Keratinocyte (primary cell): ENCODE measurements at regions not wholly inside any gene's neighbourhood (a gene's known extent, or its start where the extent isn't known, plus 50 kb on each side); places are given as distances from the start of the nearest gene placed in this dataset.

Source experiments
- DNase-seq: peaks from one replicate; pipeline ENCODE4 v3.0.0-alpha.2; 2011; ENCODE audit warnings: low read depth, missing footprints, low spot score
- FAIRE-seq: peaks from 2 replicates; lab custom pipeline; 2011; peaks lifted over from hg19 to GRCh38; lab: Jason Lieb, UNC
- H2AFZ ChIP-seq: 2 replicates; pipeline ENCODE4 v1.6.0; 2012; ENCODE audit warnings: low read length, control low read depth, inconsistent platforms; ENCODE audit not compliant: control insufficient read depth
- H3K27ac ChIP-seq: 2 replicates; pipeline ENCODE4 v1.5.1; 2011; ENCODE audit warnings: low read length; ENCODE audit not compliant: control insufficient read depth, insufficient read depth
- H3K27me3 ChIP-seq: 3 replicates; pipeline ENCODE4 v1.6.0; 2011; ENCODE audit warnings: low read length; ENCODE audit not compliant: control insufficient read depth, insufficient read depth; ENCODE audit errors: extremely low read depth
- H3K36me3 ChIP-seq, 2 experiments: 2 replicates in 1 of 2; 3 replicates in 1 of 2; pipeline ENCODE4 v1.5.1; 2011; ENCODE audit warnings: low read length in 2 of 2, mild to moderate bottlenecking in 1 of 2; ENCODE audit not compliant: control insufficient read depth in 2 of 2, insufficient read depth in 2 of 2; ENCODE audit errors: extremely low read depth in 1 of 2
- H3K4me1 ChIP-seq: 3 replicates; pipeline ENCODE4 v1.5.1; 2011; ENCODE audit warnings: low read length; ENCODE audit not compliant: control insufficient read depth, insufficient read depth; ENCODE audit errors: extremely low read depth
- H3K4me2 ChIP-seq: 3 replicates; pipeline ENCODE4 v1.6.0; 2011; ENCODE audit warnings: low read depth, low read length; ENCODE audit not compliant: control insufficient read depth, insufficient read depth; ENCODE audit errors: extremely low read depth
- H3K4me3 ChIP-seq, 3 experiments: fragments of 200-600 bp in 1 of 3; sonication (generic) in 1 of 3; 2 replicates in 2 of 3; 3 replicates in 1 of 3; pipeline ENCODE4 v1.5.1; 2011 to 2016; ENCODE audit warnings: low read length in 3 of 3, mild to moderate bottlenecking in 3 of 3, control low read depth in 2 of 3, inconsistent platforms in 1 of 3, low read depth in 1 of 3, mixed read lengths in 1 of 3, mixed run types in 1 of 3, moderate library complexity in 1 of 3; ENCODE audit not compliant: control insufficient read depth in 2 of 3, insufficient read depth in 2 of 3; ENCODE audit errors: extremely low read depth in 1 of 3
- H3K79me2 ChIP-seq: 2 replicates; pipeline ENCODE4 v1.6.0; 2012; ENCODE audit warnings: low read length; ENCODE audit not compliant: control insufficient read depth, insufficient read depth
- H3K9ac ChIP-seq: 3 replicates; pipeline ENCODE4 v1.6.0; 2011; ENCODE audit warnings: low read length; ENCODE audit not compliant: control insufficient read depth, insufficient read depth; ENCODE audit errors: extremely low read depth
- H3K9me1 ChIP-seq: 3 replicates; pipeline ENCODE4 v1.6.0; 2011; ENCODE audit warnings: low read length; ENCODE audit not compliant: control insufficient read depth, insufficient read depth; ENCODE audit errors: extremely low read depth
- H3K9me3 ChIP-seq: 2 replicates; pipeline ENCODE4 v1.5.1; 2012; ENCODE audit warnings: low read depth, low read length; ENCODE audit not compliant: control insufficient read depth
- H4K20me1 ChIP-seq: 3 replicates; pipeline ENCODE4 v1.6.0; 2011; ENCODE audit warnings: low read length; ENCODE audit not compliant: control insufficient read depth, insufficient read depth; ENCODE audit errors: extremely low read depth
- EZH2 ChIP-seq: IDR thresholded peaks from one replicate; pipeline ENCODE4 v1.6.1; 2012; ENCODE audit warnings: inconsistent platforms, mild to moderate bottlenecking, low read length, moderate library complexity
- dilution Hi-C: fragments of 300-500 bp; cut with MboI; formaldehyde crosslinking; loops from one replicate; pipeline ENCODE4 v1.7.0; 2020; ENCODE audit warnings: low sequenced_read_pairs; ENCODE audit not compliant: extremely low pct_ligation_motif_present
- TF ChIP-seq, protein P1 (sequence below), 3 experiments: IDR thresholded peaks in 1 of 3; conservative IDR thresholded peaks in 1 of 3; optimal IDR thresholded peaks in 1 of 3; 2 replicates in 2 of 3; 3 replicates in 1 of 3; pipeline versions ENCODE3 to v1.5.1; 2011; ENCODE audit warnings: low read length in 3 of 3, mild to moderate bottlenecking in 3 of 3, moderate library complexity in 2 of 3, control low read depth in 1 of 3, inconsistent platforms in 1 of 3; ENCODE audit not compliant: insufficient read depth in 2 of 3; ENCODE audit errors: extremely low read depth in 1 of 3

DNA sequence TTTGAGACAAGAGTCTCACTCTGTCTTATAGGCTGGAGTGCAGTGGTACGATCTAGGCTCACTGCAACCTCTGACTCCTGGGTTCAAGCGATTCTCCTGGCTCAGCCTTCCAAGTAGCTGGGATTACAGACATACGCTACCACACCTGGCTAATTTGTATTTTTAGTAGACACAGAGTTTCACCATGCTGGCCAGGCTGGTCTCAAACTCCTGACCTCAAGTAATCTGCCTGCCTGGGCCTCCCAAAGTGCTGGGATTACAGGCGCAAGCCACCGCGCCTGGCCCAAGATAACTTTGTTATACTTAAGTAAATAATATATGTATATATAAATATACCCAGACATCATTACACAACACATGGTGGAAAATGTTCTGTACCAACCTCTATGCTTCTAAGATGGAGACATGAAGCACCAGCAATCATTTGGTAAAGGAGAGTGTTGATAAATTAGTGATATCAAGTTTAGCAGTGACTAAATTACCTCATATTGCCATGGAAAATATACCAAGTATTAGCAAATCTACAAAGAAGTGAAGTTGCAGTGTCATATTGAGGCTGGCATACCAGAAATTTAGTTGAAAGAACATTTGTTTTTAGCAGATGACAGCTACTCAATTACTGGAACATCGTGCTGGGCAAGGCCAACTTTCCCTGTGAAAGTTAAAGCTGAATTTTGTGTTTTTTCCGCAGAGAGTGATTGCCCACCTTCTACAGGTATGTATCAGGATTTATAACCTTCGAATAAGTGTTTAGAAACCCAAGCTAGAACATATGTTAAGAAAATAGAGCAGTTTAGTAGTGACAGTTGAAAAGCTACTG lies 177.7 kb downstream of the MYCN start:
- no peak overlapping the region for H3K9ac ChIP-seq
- no peaks in the 10 kb centered on the region for H3K4me1 ChIP-seq
- no peaks in the 10 kb centered on the region for H3K79me2 ChIP-seq
- FAIRE-seq (no peak), DNase-seq (no peak)
- no peak overlapping the region for H3K4me3 ChIP-seq
- TF ChIP-seq, protein P1, sequence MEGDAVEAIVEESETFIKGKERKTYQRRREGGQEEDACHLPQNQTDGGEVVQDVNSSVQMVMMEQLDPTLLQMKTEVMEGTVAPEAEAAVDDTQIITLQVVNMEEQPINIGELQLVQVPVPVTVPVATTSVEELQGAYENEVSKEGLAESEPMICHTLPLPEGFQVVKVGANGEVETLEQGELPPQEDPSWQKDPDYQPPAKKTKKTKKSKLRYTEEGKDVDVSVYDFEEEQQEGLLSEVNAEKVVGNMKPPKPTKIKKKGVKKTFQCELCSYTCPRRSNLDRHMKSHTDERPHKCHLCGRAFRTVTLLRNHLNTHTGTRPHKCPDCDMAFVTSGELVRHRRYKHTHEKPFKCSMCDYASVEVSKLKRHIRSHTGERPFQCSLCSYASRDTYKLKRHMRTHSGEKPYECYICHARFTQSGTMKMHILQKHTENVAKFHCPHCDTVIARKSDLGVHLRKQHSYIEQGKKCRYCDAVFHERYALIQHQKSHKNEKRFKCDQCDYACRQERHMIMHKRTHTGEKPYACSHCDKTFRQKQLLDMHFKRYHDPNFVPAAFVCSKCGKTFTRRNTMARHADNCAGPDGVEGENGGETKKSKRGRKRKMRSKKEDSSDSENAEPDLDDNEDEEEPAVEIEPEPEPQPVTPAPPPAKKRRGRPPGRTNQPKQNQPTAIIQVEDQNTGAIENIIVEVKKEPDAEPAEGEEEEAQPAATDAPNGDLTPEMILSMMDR (optimal IDR thresholded peaks at IDR 0.05 in 1 of 3, IDR thresholded peaks at IDR 0.05 in 1 of 3, conservative IDR thresholded peaks at IDR 0.05 in 1 of 3; ENCODE audit: extremely low read depth in 1 of 3, insufficient read depth in 2 of 3, low read length in 3 of 3): no peak
- no peak for TF ChIP-seq EZH2
- H3K36me3 ChIP-seq: no peaks in the 10 kb centered on the region
- dilution Hi-C loops: no loop called here
- H3K9me3 ChIP-seq: no peaks in the 10 kb centered on the region
- no peak overlapping the region for H3K27ac ChIP-seq
- no peak overlapping the region for H3K4me2 ChIP-seq
- no peaks in the 10 kb centered on the region for H3K9me1 ChIP-seq
- no peak overlapping the region for H2AFZ ChIP-seq
- H3K27me3 ChIP-seq: no peaks in the 10 kb centered on the region
- H4K20me1 ChIP-seq: no peaks in the 10 kb centered on the region

- dilution Hi-C loops: no loop called here
- no peak for FAIRE-seq
Observed at GRCh38 chr2:16117021-16117700, 176.8 kb downstream of the MYCN start.

More at GRCh38 chr2:16117021-16117700, 176.8 kb downstream of the MYCN start:
- H3K4me1 ChIP-seq: no peaks in the 10 kb centered on the region
- H3K4me2 ChIP-seq: no peak overlapping the region
- H2AFZ ChIP-seq: no peak overlapping the region
- TF ChIP-seq, protein P1 (optimal IDR thresholded peaks at IDR 0.05 in 1 of 3, IDR thresholded peaks at IDR 0.05 in 1 of 3, conservative IDR thresholded peaks at IDR 0.05 in 1 of 3; ENCODE audit: extremely low read depth in 1 of 3, insufficient read depth in 2 of 3, low read length in 3 of 3): no peak
- no peak for TF ChIP-seq EZH2
- H3K9ac ChIP-seq: no peak overlapping the region
- H3K36me3 ChIP-seq: no peaks in the 10 kb centered on the region
- H4K20me1 ChIP-seq: no peaks in the 10 kb centered on the region
- no peak for DNase-seq
- H3K79me2 ChIP-seq: no peaks in the 10 kb centered on the region
- H3K27me3 ChIP-seq: no peaks in the 10 kb centered on the region
- no peak overlapping the region for H3K27ac ChIP-seq
- H3K9me3 ChIP-seq: no peaks in the 10 kb centered on the region
- H3K4me3 ChIP-seq: no peak overlapping the region
- no peaks in the 10 kb centered on the region for H3K9me1 ChIP-seq
